GM12878 (cell line): ENCODE measurements at regions not wholly inside any gene's neighbourhood (a gene's known extent, or its start where the extent isn't known, plus 50 kb on each side); places are given as distances from the start of the nearest gene placed in this dataset.

Source experiments
- CEBPB ChIP-seq, 2 experiments: fragments of 150-350 bp in 1 of 2; IDR thresholded peaks; 2 replicates each; pipeline ENCODE4 v1.6.1; 2012 to 2014; ENCODE audit warnings: low read depth in 2 of 2, low read length in 2 of 2, borderline replicate concordance in 1 of 2, inconsistent platforms in 1 of 2
- EED ChIP-seq: sonication (generic); IDR thresholded peaks from 2 replicates; pipeline ENCODE4 v1.6.1; 2016; ENCODE audit warnings: antibody characterized with exemption, low read depth
- RCOR1 ChIP-seq: conservative IDR thresholded peaks from 2 replicates; pipeline ENCODE4 v1.6.1; 2012; ENCODE audit warnings: low read depth, low read length, improper control_type of control experiment

- TF ChIP-seq EED (no peak), RCOR1 (no peak), CEBPB (IDR thresholded peaks at IDR 0.05; ENCODE audit: borderline replicate concordance in 1 of 2, low read depth in 2 of 2, low read length in 2 of 2) (no peak)
Observed at GRCh38 chr5:112083623-112084022, 326.6 kb upstream of the NREP start.
